ENCODE measurements at regions not wholly inside any gene's neighbourhood (a gene's known extent, or its start where the extent isn't known, plus 50 kb on each side); places are given as distances from the start of the nearest gene placed in this dataset.
"Not testable (repeated sequence)": the region's sequence is repeated elsewhere in the genome, so short reads cannot be mapped to it uniquely, and the experiment has no call there.

DNA sequence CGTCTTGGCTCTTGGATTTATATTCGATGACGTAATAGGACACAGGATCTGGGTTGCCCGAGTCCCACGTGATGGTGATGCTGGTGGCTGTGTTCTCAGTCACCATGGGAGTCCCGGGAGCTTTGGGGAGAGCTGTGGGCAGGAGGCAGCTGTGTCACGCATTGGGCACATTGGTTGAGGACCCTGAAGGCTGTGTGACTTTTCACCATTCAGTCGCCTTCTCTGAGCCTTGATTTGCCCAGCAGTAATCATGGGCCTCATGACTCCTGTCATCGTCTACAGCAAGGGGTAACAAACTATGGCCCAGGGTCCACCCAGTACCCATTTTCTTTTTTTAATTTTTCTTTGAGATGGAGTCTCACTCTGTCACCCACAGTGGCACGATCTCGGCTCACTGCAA is 96.3 kb downstream of the PTPRS start:
- H3K9me3 ChIP-seq = no peaks in the 10 kb centered on the region

DNA sequence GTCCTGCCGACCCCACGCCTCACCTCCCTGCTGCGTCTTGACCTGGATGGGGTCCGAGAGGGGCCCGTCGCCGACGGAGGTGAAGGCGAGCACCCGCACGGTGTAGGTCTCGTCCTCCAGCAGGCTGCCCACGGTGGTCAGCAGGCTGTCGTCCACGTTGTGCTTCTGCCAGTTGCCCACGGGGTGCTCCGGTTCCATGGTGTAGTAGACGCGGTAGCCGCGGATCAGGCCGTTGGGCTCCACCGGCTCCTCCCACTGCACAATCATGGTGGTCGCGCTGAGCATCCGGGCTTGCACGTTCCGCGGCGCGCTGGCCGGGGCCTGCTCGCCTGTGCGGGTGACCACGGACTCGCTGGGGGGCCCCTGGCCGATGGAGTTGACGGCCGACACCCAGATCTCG is 96.7 kb downstream of the PTPRS start:
- no peaks in the 10 kb centered on the region for H3K9me3 ChIP-seq
- no peak for ATAC-seq
- H3K4me1 ChIP-seq = no peaks in the 10 kb centered on the region
- no peak overlapping the region for H3K27ac ChIP-seq
- no peak overlapping the region for H3K4me3 ChIP-seq
- H3K27me3 ChIP-seq = no peaks in the 10 kb centered on the region
- peaks cover 0 to 93% of the 10 kb centered on the region in 2 donors for H3K36me3 ChIP-seq
- TF ChIP-seq EP300 (IDR thresholded peaks at IDR 0.05) = no peak
- TF ChIP-seq POLR2A (IDR thresholded peaks at IDR 0.05) = no peak
- no peak for TF ChIP-seq CTCF (IDR thresholded peaks at IDR 0.05)
- TF ChIP-seq POLR2AphosphoS5 (IDR thresholded peaks at IDR 0.05) = no peak
- 100% methylated on average over 4 of the region's 40 CpGs; no CpG with 5 or more reads in 1 of the 2 donors for WGBS, 2 donors (ENCODE audit: low coverage in 1 of 2)

More for the DNA sequence above, 96.3 kb downstream of the PTPRS start:
- Histone ChIP-seq H3K27me3 (no peaks in the 10 kb centered on the region), H3K36me3 (peaks cover 0 to 91% of the 10 kb centered on the region in 2 donors), H3K27ac (no peak overlapping the region), H3K4me3 (no peak overlapping the region), H3K4me1 (no peaks in the 10 kb centered on the region)
- no peak for ATAC-seq
- 100% methylated on average over 3 to 4 of the region's 11 CpGs for WGBS, 2 donors (ENCODE audit: low coverage in 1 of 2)
- TF ChIP-seq POLR2AphosphoS5 (IDR thresholded peaks at IDR 0.05) (no peak), POLR2A (IDR thresholded peaks at IDR 0.05) (no peak), EP300 (IDR thresholded peaks at IDR 0.05) (no peak), CTCF (IDR thresholded peaks at IDR 0.05) (no peak)

DNA sequence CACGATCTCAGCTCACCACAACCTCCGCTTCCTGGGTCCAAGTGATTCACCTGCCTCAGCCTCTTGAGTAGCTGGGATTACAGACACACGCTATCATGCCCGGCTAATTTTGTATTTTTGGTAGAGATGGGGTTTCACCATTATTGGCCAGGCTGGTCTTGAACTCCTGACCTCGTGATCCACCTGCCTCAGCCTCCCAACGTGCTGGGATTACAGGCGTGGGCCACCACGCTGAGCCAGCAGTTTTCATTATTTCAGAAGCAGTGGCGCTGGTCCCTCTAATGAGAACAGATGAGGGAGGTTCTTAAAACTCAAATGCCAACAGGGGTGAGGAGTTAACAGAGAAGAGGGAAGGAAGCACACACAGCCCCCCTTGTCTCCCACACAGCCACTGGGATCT is 98.7 kb downstream of the PTPRS start:
- H3K4me3 ChIP-seq, H3K9me3 ChIP-seq, H3K27me3 ChIP-seq, H3K4me1 ChIP-seq, ATAC-seq, H3K27ac ChIP-seq: not testable (repeated sequence)
- peaks cover 0 to 95% of the 10 kb centered on the region in 2 donors for H3K36me3 ChIP-seq
- 91 to 93% methylated on average over 3 to 4 of the region's 9 CpGs for WGBS, 2 donors (ENCODE audit: low coverage in 1 of 2)

DNA sequence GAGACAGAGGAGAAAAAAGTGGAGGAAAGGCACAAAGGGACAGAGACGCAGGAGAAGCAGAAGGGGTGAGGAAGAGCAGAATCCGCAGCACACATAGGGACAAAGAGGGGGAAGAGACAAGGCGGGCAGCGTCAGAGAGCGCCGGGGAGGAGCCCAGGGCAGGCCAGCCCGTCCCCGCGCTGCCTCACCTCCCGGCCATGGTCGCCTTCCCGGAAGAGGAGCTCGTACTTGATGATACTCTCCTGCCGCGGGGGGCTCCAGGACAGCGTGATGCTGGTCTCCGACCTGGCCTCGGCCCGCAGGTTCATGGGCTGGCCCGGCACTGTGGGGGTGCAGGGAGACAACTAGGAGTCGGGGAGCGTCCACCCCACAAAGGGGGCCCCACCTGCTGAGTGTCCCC is 100.6 kb downstream of the PTPRS start:
- WGBS, 2 donors (ENCODE audit: low coverage in 1 of 2) = 78 to 88% methylated on average over 4 to 20 of the region's 22 CpGs
- Histone ChIP-seq H3K36me3 (peaks cover 0 to 90% of the 10 kb centered on the region in 2 donors), H3K27me3 (no peaks in the 10 kb centered on the region), H3K27ac (no peak overlapping the region), H3K4me3 (no peak overlapping the region), H3K4me1 (no peaks in the 10 kb centered on the region), H3K9me3 (no peaks in the 10 kb centered on the region)
- TF ChIP-seq EP300 (IDR thresholded peaks at IDR 0.05) (no peak), POLR2A (IDR thresholded peaks at IDR 0.05) (no peak), POLR2AphosphoS5 (IDR thresholded peaks at IDR 0.05) (no peak), CTCF (IDR thresholded peaks at IDR 0.05) (no peak)
- no peak for ATAC-seq

DNA sequence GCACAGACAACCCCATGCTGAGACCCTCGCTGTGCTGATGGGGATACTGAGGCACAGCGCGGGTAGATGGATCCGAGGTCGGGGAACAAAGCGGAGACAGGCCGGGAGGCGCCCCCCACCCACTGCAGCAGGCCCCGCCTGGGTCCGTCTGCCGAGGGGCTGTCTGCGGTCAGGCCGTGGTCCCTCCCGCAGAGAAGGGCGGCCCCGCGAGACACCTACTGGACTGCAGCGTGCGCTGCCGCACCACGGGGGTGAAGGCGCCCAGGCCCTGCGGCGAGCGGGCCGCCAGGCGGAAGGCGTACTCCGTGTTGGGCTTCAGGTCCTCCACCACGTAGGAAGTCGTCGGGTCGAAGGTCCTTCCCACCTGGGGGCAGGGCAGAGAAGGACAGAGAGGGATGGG is 101.9 kb downstream of the PTPRS start:
- TF ChIP-seq EP300 (IDR thresholded peaks at IDR 0.05) (no peak), POLR2AphosphoS5 (IDR thresholded peaks at IDR 0.05) (no peak), POLR2A (IDR thresholded peaks at IDR 0.05) (no peak), CTCF (IDR thresholded peaks at IDR 0.05) (no peak)
- ATAC-seq = no peak
- 95 to 96% methylated on average over 5 to 8 of the region's 33 CpGs for WGBS, 2 donors (ENCODE audit: low coverage in 1 of 2)

More for the DNA sequence above, 101.9 kb downstream of the PTPRS start:
- no peaks in the 10 kb centered on the region for H3K4me1 ChIP-seq
- no peak overlapping the region for H3K27ac ChIP-seq
- no peaks in the 10 kb centered on the region for H3K27me3 ChIP-seq
- H3K36me3 ChIP-seq = peaks cover 0 to 80% of the 10 kb centered on the region in 2 donors
- H3K9me3 ChIP-seq = no peaks in the 10 kb centered on the region
- no peak overlapping the region for H3K4me3 ChIP-seq

Data from gastroesophageal sphincter (tissue), 4 donors.